ENCODE measurements at regions not wholly inside any gene's neighbourhood (a gene's known extent, or its start where the extent isn't known, plus 50 kb on each side); places are given as distances from the start of the nearest gene placed in this dataset.

- no peak overlapping the region for H3K9ac ChIP-seq (ENCODE audit: low read depth, low read length, poor library complexity, severe bottlenecking)
- H3K36me3 ChIP-seq (ENCODE audit: insufficient read depth, low read length), result no peaks in the 10 kb centered on the region
- H3K4me3 ChIP-seq (ENCODE audit: low read length, poor library complexity, severe bottlenecking), result no peak overlapping the region
- H3F3A ChIP-seq (ENCODE audit: low read depth), result no peaks in the 10 kb centered on the region
- no peak overlapping the region for H2AFZ ChIP-seq (ENCODE audit: low read length)
- H3K27me3 ChIP-seq (ENCODE audit: insufficient read depth, low read length, poor library complexity, severe bottlenecking), result no peaks in the 10 kb centered on the region
- no peaks in the 10 kb centered on the region for H3K9me2 ChIP-seq (replicated peaks; ENCODE audit: low read depth, low read length)
- no peaks in the 10 kb centered on the region for H3K9me3 ChIP-seq (ENCODE audit: insufficient read depth, low read depth, low read length)
- H3K4me1 ChIP-seq (ENCODE audit: insufficient read depth, low read length, poor library complexity, severe bottlenecking), result no peaks in the 10 kb centered on the region
- TF ChIP-seq CTCF (conservative IDR thresholded peaks at IDR 0.05; ENCODE audit: low read length), result no peak
- no peak for TF ChIP-seq EZH2phosphoT487 (IDR thresholded peaks at IDR 0.05; ENCODE audit: borderline replicate concordance)
- H3K4me2 ChIP-seq (ENCODE audit: low read depth, low read length, poor library complexity, severe bottlenecking), result no peak overlapping the region
- H3K79me2 ChIP-seq (ENCODE audit: insufficient read depth, low read length), result no peaks in the 10 kb centered on the region
- no peaks in the 10 kb centered on the region for H4K20me1 ChIP-seq (ENCODE audit: insufficient read depth, low read length, poor library complexity, severe bottlenecking)
Observed at GRCh38 chr15:72859757-72860145, 76.2 kb upstream of the ADPGK start.

- Histone ChIP-seq H3K9me2 (replicated peaks; ENCODE audit: low read depth, low read length) (no peaks in the 10 kb centered on the region), H3K79me2 (ENCODE audit: insufficient read depth, low read length) (no peaks in the 10 kb centered on the region), H4K20me1 (ENCODE audit: insufficient read depth, low read length, poor library complexity, severe bottlenecking) (no peaks in the 10 kb centered on the region), H2AFZ (ENCODE audit: low read length) (no peak overlapping the region), H3K9me3 (ENCODE audit: insufficient read depth, low read depth, low read length) (no peaks in the 10 kb centered on the region), H3K4me3 (ENCODE audit: low read length, poor library complexity, severe bottlenecking) (no peak overlapping the region), H3K9ac (ENCODE audit: low read depth, low read length, poor library complexity, severe bottlenecking) (no peak overlapping the region), H3K4me1 (ENCODE audit: insufficient read depth, low read length, poor library complexity, severe bottlenecking) (no peaks in the 10 kb centered on the region), H3K36me3 (ENCODE audit: insufficient read depth, low read length) (no peaks in the 10 kb centered on the region), H3K27me3 (ENCODE audit: insufficient read depth, low read length, poor library complexity, severe bottlenecking) (no peaks in the 10 kb centered on the region), H3K4me2 (ENCODE audit: low read depth, low read length, poor library complexity, severe bottlenecking) (no peak overlapping the region), H3F3A (ENCODE audit: low read depth) (no peaks in the 10 kb centered on the region)
- no peak for TF ChIP-seq CTCF (conservative IDR thresholded peaks at IDR 0.05; ENCODE audit: low read length)
- TF ChIP-seq EZH2phosphoT487 (IDR thresholded peaks at IDR 0.05; ENCODE audit: borderline replicate concordance), result no peak
Observed at GRCh38 chr15:72859017-72859756, 75.6 kb upstream of the ADPGK start.

GRCh38 chr15:72858205-72858604, 74.6 kb upstream of the ADPGK start:
- no peaks in the 10 kb centered on the region for H3K9me2 ChIP-seq (replicated peaks; ENCODE audit: low read depth, low read length)
- no peak overlapping the region for H3K4me3 ChIP-seq (ENCODE audit: low read length, poor library complexity, severe bottlenecking)
- TF ChIP-seq EZH2phosphoT487 (IDR thresholded peaks at IDR 0.05; ENCODE audit: borderline replicate concordance), result no peak
- TF ChIP-seq CTCF (conservative IDR thresholded peaks at IDR 0.05; ENCODE audit: low read length), result no peak
- H3K9me3 ChIP-seq (ENCODE audit: insufficient read depth, low read depth, low read length), result no peaks in the 10 kb centered on the region
- no peak overlapping the region for H3K9ac ChIP-seq (ENCODE audit: low read depth, low read length, poor library complexity, severe bottlenecking)
- H3F3A ChIP-seq (ENCODE audit: low read depth), result no peaks in the 10 kb centered on the region
- no peaks in the 10 kb centered on the region for H3K79me2 ChIP-seq (ENCODE audit: insufficient read depth, low read length)
- H3K4me1 ChIP-seq (ENCODE audit: insufficient read depth, low read length, poor library complexity, severe bottlenecking), result no peaks in the 10 kb centered on the region
- no peaks in the 10 kb centered on the region for H4K20me1 ChIP-seq (ENCODE audit: insufficient read depth, low read length, poor library complexity, severe bottlenecking)
- no peak overlapping the region for H3K4me2 ChIP-seq (ENCODE audit: low read depth, low read length, poor library complexity, severe bottlenecking)
- H2AFZ ChIP-seq (ENCODE audit: low read length), result no peak overlapping the region
- H3K27me3 ChIP-seq (ENCODE audit: insufficient read depth, low read length, poor library complexity, severe bottlenecking), result no peaks in the 10 kb centered on the region
- H3K36me3 ChIP-seq (ENCODE audit: insufficient read depth, low read length), result no peaks in the 10 kb centered on the region

All from Loucy (cell line).